SK-N-SH (cell line): ENCODE measurements at regions not wholly inside any gene's neighbourhood (a gene's known extent, or its start where the extent isn't known, plus 50 kb on each side); places are given as distances from the start of the nearest gene placed in this dataset.

Experiments used
- POLR2AphosphoS5 ChIP-seq: IDR thresholded peaks from 2 replicates; pipeline ENCODE4 v1.6.1; 2012; ENCODE audit warnings: low read depth, low read length
- SMC3 ChIP-seq: IDR thresholded peaks from 2 replicates; pipeline ENCODE4 v1.6.1; 2012; ENCODE audit warnings: low read depth, low read length, improper control_type of control experiment
- TAF1 ChIP-seq: IDR thresholded peaks from 2 replicates; pipeline ENCODE4 v1.6.1; 2012; ENCODE audit warnings: low read depth, mild to moderate bottlenecking, low read length, moderate library complexity, borderline replicate concordance
- TCF12 ChIP-seq: IDR thresholded peaks from 2 replicates; pipeline ENCODE4 v1.4.0; 2012
- TEAD4 ChIP-seq: IDR thresholded peaks from 2 replicates; pipeline ENCODE4 v1.4.0; 2012; ENCODE audit warnings: mild to moderate bottlenecking, borderline replicate concordance; ENCODE audit not compliant: insufficient read depth
- TF ChIP-seq, protein P1 (sequence below): fragments of 200-600 bp; sonication (generic); IDR thresholded peaks from 2 replicates; pipeline ENCODE4 v1.6.1; 2017; ENCODE audit warnings: antibody characterized with exemption, mild to moderate bottlenecking, moderate library complexity
- TF ChIP-seq, protein P2 (sequence below): fragments of 150-350 bp; IDR thresholded peaks from 2 replicates; pipeline ENCODE4 v1.6.1; 2017; ENCODE audit warnings: antibody characterized with exemption, low read length, low read depth, borderline replicate concordance
- TF ChIP-seq, protein P3 (sequence below): IDR thresholded peaks from 2 replicates; pipeline ENCODE4 v1.4.0; 2012; ENCODE audit warnings: low read depth, borderline replicate concordance
- TF ChIP-seq, protein P4 (sequence below): IDR thresholded peaks from 2 replicates; pipeline ENCODE4 v1.4.0; 2012; ENCODE audit warnings: low read depth
- TF ChIP-seq, protein P5 (sequence below): IDR thresholded peaks from 2 replicates; pipeline ENCODE4; 2012

DNA sequence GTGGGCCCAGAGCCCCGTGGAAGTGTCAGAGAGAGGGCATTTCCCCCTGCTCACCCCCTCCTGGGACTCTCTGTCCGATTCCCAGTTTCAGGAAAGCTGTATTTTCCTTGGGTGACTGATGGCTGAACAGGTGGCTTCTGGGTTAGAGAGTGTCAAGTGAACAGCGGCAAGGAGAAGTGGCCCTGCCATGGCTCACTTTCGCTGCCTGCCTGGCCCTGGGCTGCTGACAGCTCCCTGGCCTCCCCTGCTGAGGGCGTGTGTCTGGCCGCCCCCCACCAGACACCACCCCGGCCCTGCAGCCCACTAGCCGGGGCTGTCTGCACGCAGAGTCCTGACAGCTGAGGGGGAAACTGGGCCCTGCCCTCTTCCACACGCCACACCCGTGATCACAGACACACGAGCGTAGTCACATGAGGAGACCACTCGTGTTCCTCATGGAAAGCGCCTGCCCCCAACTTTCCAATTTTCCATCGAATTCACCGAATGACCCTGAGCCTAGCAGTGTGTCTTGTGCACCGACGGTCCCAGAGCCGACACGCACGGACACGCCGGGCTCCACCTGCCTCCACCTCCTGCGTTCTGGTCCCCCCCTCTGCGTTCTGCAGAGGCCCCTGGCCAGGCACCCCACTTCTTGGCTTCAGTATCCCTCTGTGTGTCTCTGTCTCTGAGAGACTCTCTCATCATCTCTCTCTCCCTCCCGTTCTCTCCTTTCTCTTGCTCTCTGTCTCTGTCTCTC, 60.6 kb upstream of the CASZ1 start:
- TF ChIP-seq, protein P1, sequence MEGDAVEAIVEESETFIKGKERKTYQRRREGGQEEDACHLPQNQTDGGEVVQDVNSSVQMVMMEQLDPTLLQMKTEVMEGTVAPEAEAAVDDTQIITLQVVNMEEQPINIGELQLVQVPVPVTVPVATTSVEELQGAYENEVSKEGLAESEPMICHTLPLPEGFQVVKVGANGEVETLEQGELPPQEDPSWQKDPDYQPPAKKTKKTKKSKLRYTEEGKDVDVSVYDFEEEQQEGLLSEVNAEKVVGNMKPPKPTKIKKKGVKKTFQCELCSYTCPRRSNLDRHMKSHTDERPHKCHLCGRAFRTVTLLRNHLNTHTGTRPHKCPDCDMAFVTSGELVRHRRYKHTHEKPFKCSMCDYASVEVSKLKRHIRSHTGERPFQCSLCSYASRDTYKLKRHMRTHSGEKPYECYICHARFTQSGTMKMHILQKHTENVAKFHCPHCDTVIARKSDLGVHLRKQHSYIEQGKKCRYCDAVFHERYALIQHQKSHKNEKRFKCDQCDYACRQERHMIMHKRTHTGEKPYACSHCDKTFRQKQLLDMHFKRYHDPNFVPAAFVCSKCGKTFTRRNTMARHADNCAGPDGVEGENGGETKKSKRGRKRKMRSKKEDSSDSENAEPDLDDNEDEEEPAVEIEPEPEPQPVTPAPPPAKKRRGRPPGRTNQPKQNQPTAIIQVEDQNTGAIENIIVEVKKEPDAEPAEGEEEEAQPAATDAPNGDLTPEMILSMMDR, result no peak
- TF ChIP-seq, protein P2, sequence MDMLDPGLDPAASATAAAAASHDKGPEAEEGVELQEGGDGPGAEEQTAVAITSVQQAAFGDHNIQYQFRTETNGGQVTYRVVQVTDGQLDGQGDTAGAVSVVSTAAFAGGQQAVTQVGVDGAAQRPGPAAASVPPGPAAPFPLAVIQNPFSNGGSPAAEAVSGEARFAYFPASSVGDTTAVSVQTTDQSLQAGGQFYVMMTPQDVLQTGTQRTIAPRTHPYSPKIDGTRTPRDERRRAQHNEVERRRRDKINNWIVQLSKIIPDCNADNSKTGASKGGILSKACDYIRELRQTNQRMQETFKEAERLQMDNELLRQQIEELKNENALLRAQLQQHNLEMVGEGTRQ, result no peak
- TF ChIP-seq TAF1, result no peak
- TF ChIP-seq TCF12, result no peak
- TF ChIP-seq, protein P3, sequence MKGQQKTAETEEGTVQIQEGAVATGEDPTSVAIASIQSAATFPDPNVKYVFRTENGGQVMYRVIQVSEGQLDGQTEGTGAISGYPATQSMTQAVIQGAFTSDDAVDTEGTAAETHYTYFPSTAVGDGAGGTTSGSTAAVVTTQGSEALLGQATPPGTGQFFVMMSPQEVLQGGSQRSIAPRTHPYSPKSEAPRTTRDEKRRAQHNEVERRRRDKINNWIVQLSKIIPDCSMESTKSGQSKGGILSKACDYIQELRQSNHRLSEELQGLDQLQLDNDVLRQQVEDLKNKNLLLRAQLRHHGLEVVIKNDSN, result no peak
- TF ChIP-seq, protein P4, sequence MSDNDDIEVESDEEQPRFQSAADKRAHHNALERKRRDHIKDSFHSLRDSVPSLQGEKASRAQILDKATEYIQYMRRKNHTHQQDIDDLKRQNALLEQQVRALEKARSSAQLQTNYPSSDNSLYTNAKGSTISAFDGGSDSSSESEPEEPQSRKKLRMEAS, result no peak
- no peak for TF ChIP-seq TEAD4
- no peak for TF ChIP-seq POLR2AphosphoS5
- no peak for TF ChIP-seq SMC3
- TF ChIP-seq, protein P5, sequence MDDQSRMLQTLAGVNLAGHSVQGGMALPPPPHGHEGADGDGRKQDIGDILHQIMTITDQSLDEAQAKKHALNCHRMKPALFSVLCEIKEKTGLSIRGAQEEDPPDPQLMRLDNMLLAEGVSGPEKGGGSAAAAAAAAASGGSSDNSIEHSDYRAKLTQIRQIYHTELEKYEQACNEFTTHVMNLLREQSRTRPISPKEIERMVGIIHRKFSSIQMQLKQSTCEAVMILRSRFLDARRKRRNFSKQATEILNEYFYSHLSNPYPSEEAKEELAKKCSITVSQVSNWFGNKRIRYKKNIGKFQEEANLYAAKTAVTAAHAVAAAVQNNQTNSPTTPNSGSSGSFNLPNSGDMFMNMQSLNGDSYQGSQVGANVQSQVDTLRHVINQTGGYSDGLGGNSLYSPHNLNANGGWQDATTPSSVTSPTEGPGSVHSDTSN, result no peak
